ENCODE measurements at regions not wholly inside any gene's neighbourhood (a gene's known extent, or its start where the extent isn't known, plus 50 kb on each side); places are given as distances from the start of the nearest gene placed in this dataset.

GRCh38 chr13:111976474-111977178 lies 90.3 kb upstream of the SOX1 start:
- no peak for TF ChIP-seq SP1 (IDR thresholded peaks at IDR 0.05)
- no peak for TF ChIP-seq CTCF (IDR thresholded peaks at IDR 0.05; ENCODE audit: low read depth, low read length, missing input control)
- TF ChIP-seq TAF1 (conservative IDR thresholded peaks at IDR 0.05) = no peak
- no peak for TF ChIP-seq RAD21 (IDR thresholded peaks at IDR 0.05)
- TF ChIP-seq MAX (IDR thresholded peaks at IDR 0.05) = no peak
- no peak for TF ChIP-seq REST (IDR thresholded peaks at IDR 0.05)
- no peak for TF ChIP-seq YY1 (IDR thresholded peaks at IDR 0.05)
- TF ChIP-seq ATF3 (IDR thresholded peaks at IDR 0.05) = no peak
- TF ChIP-seq FOXA1 (IDR thresholded peaks at IDR 0.05) = no peak
- no peak for TF ChIP-seq HNF4G (IDR thresholded peaks at IDR 0.05)
- no peak for TF ChIP-seq JUND (IDR thresholded peaks at IDR 0.05)
- no peak for TF ChIP-seq ZBTB33 (IDR thresholded peaks at IDR 0.05)
- no peak for TF ChIP-seq NR2F2 (IDR thresholded peaks at IDR 0.05)

Measured in liver (tissue), 3 donors.